ENCODE measurements at regions not wholly inside any gene's neighbourhood (a gene's known extent, or its start where the extent isn't known, plus 50 kb on each side); places are given as distances from the start of the nearest gene placed in this dataset.

DNA sequence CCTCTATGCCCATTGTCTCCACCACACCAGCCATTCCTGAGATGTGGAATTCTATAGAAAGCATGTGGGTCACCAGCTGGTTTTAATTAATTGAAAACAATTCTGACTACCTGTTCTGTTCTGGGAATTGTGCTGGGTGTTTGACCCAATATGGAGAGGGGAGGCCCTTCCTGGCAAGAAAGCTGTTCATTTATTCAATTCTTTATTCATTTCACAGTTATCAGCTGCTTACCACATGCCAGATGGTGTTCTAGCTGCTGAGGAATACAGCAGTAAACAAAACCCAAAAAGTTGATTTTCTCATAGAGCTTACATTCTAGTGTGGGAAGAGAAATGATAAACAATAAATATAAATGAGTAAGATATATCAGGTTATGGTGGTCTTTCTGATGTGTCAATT lies 296.1 kb upstream of the RASGRP1 start:
- H3K9me3 ChIP-seq (ENCODE audit: control insufficient read depth, insufficient read depth, low read length), result no peaks in the 10 kb centered on the region
- no peaks in the 10 kb centered on the region for H3K4me1 ChIP-seq (ENCODE audit: insufficient read depth, low read length)
- H3K36me3 ChIP-seq (ENCODE audit: insufficient read depth, low read length), result no peaks in the 10 kb centered on the region

DNA sequence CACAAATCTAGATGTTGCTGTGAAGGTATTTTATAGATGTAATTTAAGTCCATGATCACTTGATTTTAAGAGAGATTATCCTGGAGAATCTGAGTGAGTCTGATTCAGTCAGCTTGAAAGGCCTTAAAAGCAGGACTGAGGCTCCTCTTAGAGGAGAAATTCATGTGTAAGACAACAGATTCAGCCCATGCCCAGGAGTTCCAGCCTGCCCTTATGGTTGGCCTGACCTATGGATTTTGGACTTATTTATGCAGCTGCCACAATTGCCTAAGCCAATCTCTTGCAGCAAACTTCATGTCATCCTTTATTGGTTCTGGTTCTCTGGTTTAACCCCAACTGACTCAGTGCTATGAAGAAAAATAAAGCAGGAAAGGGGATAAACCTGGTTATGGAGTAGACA lies 296.5 kb upstream of the RASGRP1 start:
- no peaks in the 10 kb centered on the region for H3K9me3 ChIP-seq (ENCODE audit: control insufficient read depth, insufficient read depth, low read length)
- no peaks in the 10 kb centered on the region for H3K4me1 ChIP-seq (ENCODE audit: insufficient read depth, low read length)
- H3K9ac ChIP-seq (ENCODE audit: low read depth, low read length), result no peak overlapping the region
- H3K36me3 ChIP-seq (ENCODE audit: insufficient read depth, low read length), result no peaks in the 10 kb centered on the region

More for the DNA sequence above, 296.1 kb upstream of the RASGRP1 start:
- no peak overlapping the region for H3K9ac ChIP-seq (ENCODE audit: low read depth, low read length)

DNA sequence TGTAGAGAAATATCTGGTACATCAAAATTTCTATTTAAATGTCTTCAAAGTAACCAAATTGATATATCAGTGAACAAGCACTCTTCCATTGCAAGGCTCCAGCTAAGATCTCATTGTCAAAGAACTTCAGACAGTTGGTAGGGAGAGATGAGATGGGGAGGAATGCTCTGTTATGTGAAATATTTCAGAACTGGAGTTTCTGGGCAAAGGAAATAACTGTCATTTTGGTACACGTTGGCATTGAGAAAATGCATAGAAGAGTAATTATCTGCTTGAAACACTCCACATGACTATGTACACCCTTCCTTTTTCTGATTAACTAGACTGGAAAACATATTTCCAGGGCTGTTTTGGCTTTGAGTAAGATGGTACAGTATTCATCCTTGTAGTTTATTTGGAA lies 297.5 kb upstream of the RASGRP1 start:
- Histone ChIP-seq H3K36me3 (ENCODE audit: insufficient read depth, low read length) (no peaks in the 10 kb centered on the region), H3K9me3 (ENCODE audit: control insufficient read depth, insufficient read depth, low read length) (no peaks in the 10 kb centered on the region), H3K9ac (ENCODE audit: low read depth, low read length) (no peak overlapping the region), H3K4me1 (ENCODE audit: insufficient read depth, low read length) (no peaks in the 10 kb centered on the region)

DNA sequence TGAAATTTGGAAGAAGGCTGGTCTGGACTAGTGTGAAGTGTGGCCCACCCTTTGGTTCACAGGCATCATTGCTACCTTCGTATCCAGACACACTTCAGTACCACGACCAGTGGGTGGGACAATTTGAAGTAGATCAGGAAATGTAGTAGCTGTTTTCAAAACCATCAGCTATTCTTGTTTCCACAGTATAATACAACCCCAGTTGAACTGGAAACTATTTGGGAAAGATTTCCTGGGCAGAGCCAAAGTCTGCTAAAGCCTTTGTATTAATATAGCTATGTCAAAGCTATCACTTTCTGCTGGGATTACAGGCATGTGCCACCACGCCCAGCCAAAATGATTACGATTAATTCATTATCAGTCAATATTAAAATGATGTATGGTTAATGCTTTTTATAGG lies 298.8 kb upstream of the RASGRP1 start:
- Histone ChIP-seq H3K9ac (ENCODE audit: low read depth, low read length) (no peak overlapping the region), H3K9me3 (ENCODE audit: control insufficient read depth, insufficient read depth, low read length) (no peaks in the 10 kb centered on the region), H3K36me3 (ENCODE audit: insufficient read depth, low read length) (no peaks in the 10 kb centered on the region), H3K4me1 (ENCODE audit: insufficient read depth, low read length) (no peaks in the 10 kb centered on the region)

DNA sequence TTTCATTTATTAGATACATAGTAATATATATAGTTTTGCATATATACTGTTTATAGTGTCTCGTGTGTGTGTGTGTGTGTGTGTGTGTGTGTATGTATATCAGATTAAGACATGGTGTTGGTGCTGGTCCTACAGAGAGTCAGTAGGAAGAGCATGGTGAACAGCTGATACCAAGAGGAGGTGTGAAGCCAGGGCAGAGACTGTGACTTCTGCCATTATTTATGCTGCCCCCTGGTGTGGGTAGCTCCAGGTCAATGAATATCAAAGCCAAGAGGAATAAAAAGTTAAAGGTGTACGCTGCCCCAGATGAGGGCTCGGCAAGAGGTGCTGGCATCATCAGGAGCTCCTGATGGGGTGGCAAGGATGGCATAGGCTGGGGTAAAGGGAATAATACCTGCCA lies 299.5 kb upstream of the RASGRP1 start:
- H3K4me1 ChIP-seq (ENCODE audit: insufficient read depth, low read length), result no peaks in the 10 kb centered on the region
- H3K9ac ChIP-seq (ENCODE audit: low read depth, low read length), result no peak overlapping the region
- H3K36me3 ChIP-seq (ENCODE audit: insufficient read depth, low read length), result no peaks in the 10 kb centered on the region
- no peaks in the 10 kb centered on the region for H3K9me3 ChIP-seq (ENCODE audit: control insufficient read depth, insufficient read depth, low read length)

DNA sequence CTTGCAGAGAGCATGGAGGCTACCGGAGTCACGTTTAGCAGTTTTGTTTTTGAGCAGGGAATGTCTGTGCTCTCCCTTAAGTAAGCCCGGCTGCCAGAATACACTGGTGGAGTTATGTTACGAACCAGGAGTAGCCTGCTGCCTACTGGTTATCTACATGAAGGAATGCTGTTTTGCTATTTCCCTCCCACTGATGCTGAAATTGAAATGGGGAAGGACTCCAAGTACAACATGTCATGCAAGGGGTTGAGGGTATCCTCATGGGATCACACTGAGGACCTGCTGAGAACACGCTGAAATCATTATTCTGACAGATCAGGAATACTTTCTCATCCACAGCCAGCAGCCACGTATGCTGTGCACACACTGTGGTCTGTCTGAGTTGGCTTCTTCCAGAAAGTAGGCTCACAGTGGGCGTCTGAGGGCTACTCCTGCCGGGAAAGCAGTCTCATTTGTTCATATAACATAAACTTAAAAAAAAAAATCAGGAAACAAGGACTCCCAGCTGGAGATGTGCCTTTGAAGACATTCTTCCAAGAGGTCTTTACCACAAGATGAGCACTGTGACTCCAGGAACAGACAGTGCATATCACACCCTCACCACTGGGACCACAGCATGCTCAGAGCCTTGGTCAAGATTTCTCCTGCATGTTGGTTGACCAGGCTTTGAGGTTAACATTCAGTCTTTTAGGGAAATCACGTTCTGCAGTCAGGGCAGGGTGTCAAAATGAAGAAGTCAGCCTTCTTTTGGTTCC lies 300.4 kb upstream of the RASGRP1 start:
- no peaks in the 10 kb centered on the region for H3K36me3 ChIP-seq (ENCODE audit: insufficient read depth, low read length)
- H3K9ac ChIP-seq (ENCODE audit: low read depth, low read length), result no peak overlapping the region
- no peaks in the 10 kb centered on the region for H3K4me1 ChIP-seq (ENCODE audit: insufficient read depth, low read length)

DNA sequence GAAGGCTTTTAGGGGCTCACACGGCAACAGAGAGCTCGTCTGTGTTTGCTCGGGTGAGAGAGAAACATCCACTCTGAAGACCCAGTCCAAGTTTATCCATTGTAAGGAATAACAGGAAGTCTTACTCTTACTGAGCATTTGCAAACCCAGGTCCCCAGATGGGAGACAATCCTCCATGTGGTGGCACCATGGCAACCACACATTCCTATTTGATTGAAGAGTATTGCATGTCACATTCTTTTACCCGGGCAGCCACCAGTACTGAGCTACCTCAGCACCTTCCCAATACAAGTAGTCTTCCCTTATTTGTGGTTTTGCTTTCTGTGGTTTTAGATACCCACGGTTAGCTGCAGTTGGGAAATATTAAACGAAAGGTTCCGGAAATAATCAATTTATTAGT lies 302.9 kb upstream of the RASGRP1 start:
- H3K36me3 ChIP-seq (ENCODE audit: insufficient read depth, low read length), result no peaks in the 10 kb centered on the region
- H3K9ac ChIP-seq (ENCODE audit: low read depth, low read length), result no peak overlapping the region
- H3K9me3 ChIP-seq (ENCODE audit: control insufficient read depth, insufficient read depth, low read length), result no peaks in the 10 kb centered on the region
- no peaks in the 10 kb centered on the region for H3K4me1 ChIP-seq (ENCODE audit: insufficient read depth, low read length)

More for the DNA sequence above, 300.4 kb upstream of the RASGRP1 start:
- no peaks in the 10 kb centered on the region for H3K9me3 ChIP-seq (ENCODE audit: control insufficient read depth, insufficient read depth, low read length)

DNA sequence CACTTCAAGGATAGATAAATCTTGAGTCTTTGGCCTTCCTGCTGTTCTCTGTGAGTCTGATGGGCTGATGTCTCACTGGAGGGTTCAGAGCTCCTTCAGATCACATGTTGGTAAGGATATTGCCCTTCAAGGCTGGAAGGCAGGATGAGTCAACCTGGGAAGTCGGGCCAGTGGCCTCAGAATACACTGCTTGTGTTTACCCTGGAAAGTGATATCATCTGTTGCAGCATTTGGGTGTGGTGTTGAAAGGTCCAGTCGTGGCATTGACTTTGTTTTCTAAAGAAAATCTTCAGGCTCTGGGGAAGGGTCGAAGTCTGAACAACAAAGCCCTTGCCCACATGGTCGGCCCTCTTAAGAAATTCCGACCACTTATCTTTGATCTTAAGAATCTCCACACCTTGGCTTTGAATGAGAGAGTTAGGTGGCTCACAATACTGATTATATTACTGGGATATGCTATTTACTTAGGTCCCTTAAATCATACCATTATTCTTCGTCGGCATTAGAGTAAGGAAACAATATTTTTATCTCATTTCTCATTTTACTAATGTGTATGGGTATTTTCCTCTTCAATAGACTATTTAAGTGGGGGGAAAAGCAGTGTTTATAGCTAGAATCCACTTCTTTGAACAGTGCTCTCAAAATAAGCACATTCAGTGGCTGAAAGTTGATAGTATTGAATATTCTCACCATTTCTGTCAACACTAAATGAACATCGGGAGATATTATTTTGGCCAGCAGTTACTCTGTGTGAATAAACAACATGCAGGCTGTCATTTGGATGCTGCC lies 303.9 kb upstream of the RASGRP1 start:
- Histone ChIP-seq H3K36me3 (ENCODE audit: insufficient read depth, low read length) (no peaks in the 10 kb centered on the region), H3K4me1 (ENCODE audit: insufficient read depth, low read length) (no peaks in the 10 kb centered on the region), H3K9me3 (ENCODE audit: control insufficient read depth, insufficient read depth, low read length) (no peaks in the 10 kb centered on the region), H3K9ac (ENCODE audit: low read depth, low read length) (no peak overlapping the region)

DNA sequence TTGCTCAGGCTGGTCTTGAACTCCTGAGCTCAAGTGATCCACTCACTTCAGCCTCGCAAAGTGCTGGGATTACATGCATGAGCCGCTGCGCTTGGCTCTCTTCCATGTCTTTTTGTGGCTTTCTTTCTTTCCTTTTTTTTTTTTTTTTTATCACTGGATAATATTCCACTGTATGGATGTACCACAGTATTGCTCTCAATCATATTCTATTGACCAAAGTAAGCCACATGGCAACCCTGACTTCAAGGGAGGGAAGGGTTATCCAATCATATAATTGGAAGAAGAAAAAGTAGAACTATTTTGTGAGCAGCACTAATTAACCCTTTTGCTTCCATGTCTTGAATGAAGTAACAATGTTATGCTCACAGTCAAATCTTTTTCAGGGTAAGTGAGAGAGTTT lies 307.0 kb upstream of the RASGRP1 start:
- no peaks in the 10 kb centered on the region for H3K9me3 ChIP-seq (ENCODE audit: control insufficient read depth, insufficient read depth, low read length)
- no peaks in the 10 kb centered on the region for H3K4me1 ChIP-seq (ENCODE audit: insufficient read depth, low read length)
- H3K36me3 ChIP-seq (ENCODE audit: insufficient read depth, low read length), result no peaks in the 10 kb centered on the region
- no peak overlapping the region for H3K9ac ChIP-seq (ENCODE audit: low read depth, low read length)

DNA sequence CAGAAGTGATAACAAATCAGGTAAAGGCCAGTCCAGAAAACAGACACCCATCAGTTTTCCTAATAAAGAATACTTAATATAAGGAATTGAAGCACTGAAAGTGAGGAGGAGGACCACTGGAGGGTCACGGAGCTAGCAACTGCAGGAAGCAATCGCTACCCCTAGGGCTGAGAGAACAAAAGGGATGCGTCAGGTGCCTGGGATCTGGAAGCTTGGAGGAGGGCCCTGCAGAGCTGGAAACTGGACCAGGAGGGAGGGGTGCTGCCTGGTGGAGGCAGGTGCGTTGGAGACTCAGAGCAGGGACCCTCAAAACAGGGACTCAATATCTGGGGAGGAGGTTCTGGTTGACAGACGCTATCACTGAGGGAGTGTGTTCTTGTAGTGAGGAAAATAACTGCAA lies 308.1 kb upstream of the RASGRP1 start:
- Histone ChIP-seq H3K9me3 (ENCODE audit: control insufficient read depth, insufficient read depth, low read length) (no peaks in the 10 kb centered on the region), H3K4me1 (ENCODE audit: insufficient read depth, low read length) (no peaks in the 10 kb centered on the region), H3K9ac (ENCODE audit: low read depth, low read length) (no peak overlapping the region), H3K36me3 (ENCODE audit: insufficient read depth, low read length) (no peaks in the 10 kb centered on the region)

DNA sequence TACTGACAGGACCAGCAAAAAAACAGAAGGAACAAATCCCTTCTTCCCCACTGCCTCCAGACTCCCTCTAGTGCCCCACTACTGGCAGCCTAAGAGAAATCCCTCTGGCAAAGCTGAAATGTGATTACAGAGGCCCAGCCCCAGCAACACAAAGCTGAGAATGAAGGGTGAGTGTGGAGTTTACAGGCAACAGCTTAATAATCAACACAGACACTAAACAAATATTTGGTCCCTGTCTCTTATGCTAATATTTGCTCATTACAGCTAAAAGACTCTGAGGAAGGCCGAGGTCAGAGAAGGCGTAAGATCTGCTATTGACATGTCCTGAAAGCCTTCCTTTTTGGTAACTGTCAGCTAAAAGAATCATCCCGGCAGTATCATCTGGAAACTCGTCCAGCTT lies 308.5 kb upstream of the RASGRP1 start:
- Histone ChIP-seq H3K36me3 (ENCODE audit: insufficient read depth, low read length) (no peaks in the 10 kb centered on the region), H3K4me1 (ENCODE audit: insufficient read depth, low read length) (no peaks in the 10 kb centered on the region), H3K9ac (ENCODE audit: low read depth, low read length) (no peak overlapping the region), H3K9me3 (ENCODE audit: control insufficient read depth, insufficient read depth, low read length) (no peaks in the 10 kb centered on the region)

DNA sequence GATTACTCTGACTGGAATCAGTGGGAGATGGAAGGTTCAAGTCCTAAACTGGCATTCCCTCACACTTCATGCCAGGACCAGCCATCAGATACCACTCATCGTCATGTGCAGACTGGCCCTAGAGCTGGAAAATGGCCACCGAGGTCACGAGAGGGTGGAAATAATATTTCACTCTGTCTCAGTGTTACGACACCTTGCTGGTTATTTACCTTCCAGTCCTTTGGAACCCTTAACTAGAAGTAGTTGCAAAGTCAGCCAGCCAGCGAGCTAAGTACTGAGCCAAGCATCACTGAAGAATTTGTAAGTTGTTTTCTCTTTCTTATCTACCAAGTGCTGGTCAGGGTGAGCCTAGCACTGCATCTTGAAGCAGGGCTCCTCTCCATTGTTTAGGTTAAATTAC lies 309.9 kb upstream of the RASGRP1 start:
- no peak overlapping the region for H3K9ac ChIP-seq (ENCODE audit: low read depth, low read length)
- no peaks in the 10 kb centered on the region for H3K4me1 ChIP-seq (ENCODE audit: insufficient read depth, low read length)
- no peaks in the 10 kb centered on the region for H3K36me3 ChIP-seq (ENCODE audit: insufficient read depth, low read length)
- no peaks in the 10 kb centered on the region for H3K9me3 ChIP-seq (ENCODE audit: control insufficient read depth, insufficient read depth, low read length)

DNA sequence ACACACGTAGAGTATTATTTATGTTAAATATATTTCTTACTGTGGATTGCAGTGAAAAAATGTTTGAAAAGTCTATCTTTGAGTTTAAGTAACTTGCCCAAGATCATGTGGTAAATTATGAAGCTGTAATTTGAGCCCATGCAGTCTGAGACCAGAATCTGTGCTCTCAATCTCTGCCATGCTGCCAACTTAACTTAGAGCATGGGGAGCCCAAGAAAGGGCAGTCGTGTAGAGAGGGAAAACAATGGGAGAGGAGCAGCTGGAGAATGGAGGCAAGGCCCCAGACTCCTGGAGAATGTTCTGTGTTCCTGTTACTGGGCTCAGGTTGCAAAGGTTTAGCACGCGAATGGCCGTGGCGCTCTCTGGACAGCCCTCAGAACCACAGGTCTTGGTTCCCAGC lies 311.6 kb upstream of the RASGRP1 start:
- Histone ChIP-seq H3K9ac (ENCODE audit: low read depth, low read length) (no peak overlapping the region), H3K4me1 (ENCODE audit: insufficient read depth, low read length) (no peaks in the 10 kb centered on the region)

DNA sequence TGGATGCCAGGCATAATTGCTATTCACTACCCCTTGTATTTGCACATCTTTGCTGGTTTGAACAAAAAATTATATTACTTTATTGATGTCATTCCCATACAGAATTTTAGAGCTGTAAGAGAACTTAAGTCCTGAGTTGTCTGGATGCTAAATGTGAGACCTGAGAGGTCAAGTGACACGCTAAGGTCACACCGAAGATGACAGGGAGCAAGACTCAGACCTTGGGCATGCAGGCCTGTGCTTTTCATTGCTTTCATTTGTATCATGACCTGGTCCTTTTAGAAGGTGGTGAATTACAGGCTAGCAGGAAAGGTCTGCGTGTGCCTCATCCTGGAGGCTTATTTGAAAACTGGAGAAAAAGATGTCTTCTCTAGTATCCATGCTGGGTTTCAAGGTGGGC lies 312.0 kb upstream of the RASGRP1 start:
- Histone ChIP-seq H3K4me1 (ENCODE audit: insufficient read depth, low read length) (no peaks in the 10 kb centered on the region), H3K9me3 (ENCODE audit: control insufficient read depth, insufficient read depth, low read length) (no peaks in the 10 kb centered on the region), H3K36me3 (ENCODE audit: insufficient read depth, low read length) (no peaks in the 10 kb centered on the region), H3K9ac (ENCODE audit: low read depth, low read length) (no peak overlapping the region)

More for the DNA sequence above, 311.6 kb upstream of the RASGRP1 start:
- H3K36me3 ChIP-seq (ENCODE audit: insufficient read depth, low read length), result no peaks in the 10 kb centered on the region
- no peaks in the 10 kb centered on the region for H3K9me3 ChIP-seq (ENCODE audit: control insufficient read depth, insufficient read depth, low read length)

DNA sequence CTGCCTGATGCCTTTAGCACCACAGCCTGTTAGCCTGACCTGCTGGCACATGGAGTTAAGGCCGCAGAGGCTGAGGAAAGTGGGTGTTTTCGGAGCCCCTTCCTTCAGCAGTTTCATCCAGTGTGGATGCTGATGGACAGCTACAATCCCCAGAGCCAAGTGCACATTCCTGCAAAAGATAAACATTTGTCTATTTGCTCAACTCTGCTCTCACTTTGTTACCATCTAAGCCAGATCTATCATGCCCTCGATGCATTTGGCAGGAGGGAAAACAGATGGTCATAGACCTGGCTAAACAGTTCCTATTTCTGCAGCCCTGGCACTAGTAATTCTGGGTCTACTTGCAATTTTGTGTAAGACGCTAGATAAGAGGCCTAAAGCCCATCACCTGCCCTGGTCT lies 312.9 kb upstream of the RASGRP1 start:
- H3K36me3 ChIP-seq (ENCODE audit: insufficient read depth, low read length), result no peaks in the 10 kb centered on the region
- no peaks in the 10 kb centered on the region for H3K9me3 ChIP-seq (ENCODE audit: control insufficient read depth, insufficient read depth, low read length)
- H3K4me1 ChIP-seq (ENCODE audit: insufficient read depth, low read length), result no peaks in the 10 kb centered on the region
- H3K9ac ChIP-seq (ENCODE audit: low read depth, low read length), result no peak overlapping the region

All from ES-I3 (cell line).